Vagina (tissue), 2 donors: ENCODE measurements at regions not wholly inside any gene's neighbourhood (a gene's known extent, or its start where the extent isn't known, plus 50 kb on each side); places are given as distances from the start of the nearest gene placed in this dataset.

ENCODE experiments used
- DNase-seq, 2 donors: peaks; one replicate each; pipeline ENCODE4 v3.0.0-alpha.2; 2017; ENCODE audit errors: extremely low spot score in 2 of 2
- H3K27ac ChIP-seq: fragments of 200-600 bp; sonication (generic); one replicate; pipeline ENCODE4 v1.5.1; 2019
- H3K27me3 ChIP-seq: fragments of 200-600 bp; sonication (generic); one replicate; pipeline ENCODE4 v1.5.1; 2019
- H3K36me3 ChIP-seq, 2 donors: fragments of 200-600 bp; sonication (generic); one replicate each; pipeline ENCODE4 v1.5.1; 2017 to 2019
- H3K4me1 ChIP-seq: fragments of 200-600 bp; sonication (generic); one replicate; pipeline ENCODE4 v1.5.1; 2019
- H3K4me3 ChIP-seq, 2 donors: fragments of 200-600 bp; sonication (generic); 1 replicate in 1 of 2; 2 replicates in 1 of 2; pipeline ENCODE4 v1.5.1; 2016 to 2019
- H3K9me3 ChIP-seq: fragments of 200-600 bp; sonication (generic); one replicate; pipeline ENCODE4 v1.5.1; 2019
- POLR2A ChIP-seq, 2 donors: fragments of 450-650 bp; IDR thresholded peaks; one replicate each; pipeline ENCODE4 v1.6.1; 2017; ENCODE audit warnings: antibody characterized with exemption in 2 of 2, mild to moderate bottlenecking in 2 of 2, moderate library complexity in 2 of 2
- POLR2AphosphoS5 ChIP-seq, 2 donors: sonication (generic); formaldehyde crosslinking; IDR thresholded peaks; one replicate each; pipeline ENCODE4 v1.9.0; 2017; ENCODE audit warnings: antibody characterized with exemption in 2 of 2, mild to moderate bottlenecking in 2 of 2, low read depth in 1 of 2; ENCODE audit not compliant: insufficient read depth in 1 of 2
- intact Hi-C: fragments of 100-400 bp; cut with DNase I; formaldehyde crosslinking; loops from one replicate; pipeline ENCODE4 v1.15.1; 2023
- TF ChIP-seq, protein P1 (sequence below), 3 experiments: fragments of 450-650 bp in 2 of 3; fragments of 200-600 bp in 1 of 3; sonication (generic) in 1 of 3; IDR thresholded peaks; one replicate each; pipeline ENCODE4 v1.5.1; 2017 to 2019; ENCODE audit warnings: antibody characterized with exemption in 3 of 3, mild to moderate bottlenecking in 2 of 3, moderate library complexity in 2 of 3

DNA sequence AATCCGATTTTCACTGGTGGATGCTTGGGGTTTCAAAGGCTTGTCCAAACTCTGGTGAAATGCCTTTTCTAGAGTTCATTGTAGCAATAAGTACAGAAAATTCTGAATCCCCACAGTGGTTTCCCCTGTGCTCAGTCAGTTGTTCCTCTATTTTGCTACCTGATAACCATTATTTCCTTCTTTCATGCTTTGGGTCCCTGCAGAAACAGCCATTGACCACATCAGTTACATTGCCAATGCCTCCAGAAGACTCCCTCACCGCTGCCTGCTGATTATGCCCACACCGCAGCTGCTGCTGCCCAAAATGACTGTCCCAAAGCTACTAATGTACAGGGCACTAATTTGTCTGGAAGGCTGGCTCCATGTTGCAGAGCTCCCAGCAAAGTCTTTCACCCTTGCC, 517.3 kb downstream of the KLF12 start:
- TF ChIP-seq POLR2AphosphoS5 (IDR thresholded peaks at IDR 0.05; ENCODE audit: insufficient read depth in 1 of 2, low read depth in 1 of 2) (no peak), POLR2A (IDR thresholded peaks at IDR 0.05) (no peak)
- TF ChIP-seq, protein P1, sequence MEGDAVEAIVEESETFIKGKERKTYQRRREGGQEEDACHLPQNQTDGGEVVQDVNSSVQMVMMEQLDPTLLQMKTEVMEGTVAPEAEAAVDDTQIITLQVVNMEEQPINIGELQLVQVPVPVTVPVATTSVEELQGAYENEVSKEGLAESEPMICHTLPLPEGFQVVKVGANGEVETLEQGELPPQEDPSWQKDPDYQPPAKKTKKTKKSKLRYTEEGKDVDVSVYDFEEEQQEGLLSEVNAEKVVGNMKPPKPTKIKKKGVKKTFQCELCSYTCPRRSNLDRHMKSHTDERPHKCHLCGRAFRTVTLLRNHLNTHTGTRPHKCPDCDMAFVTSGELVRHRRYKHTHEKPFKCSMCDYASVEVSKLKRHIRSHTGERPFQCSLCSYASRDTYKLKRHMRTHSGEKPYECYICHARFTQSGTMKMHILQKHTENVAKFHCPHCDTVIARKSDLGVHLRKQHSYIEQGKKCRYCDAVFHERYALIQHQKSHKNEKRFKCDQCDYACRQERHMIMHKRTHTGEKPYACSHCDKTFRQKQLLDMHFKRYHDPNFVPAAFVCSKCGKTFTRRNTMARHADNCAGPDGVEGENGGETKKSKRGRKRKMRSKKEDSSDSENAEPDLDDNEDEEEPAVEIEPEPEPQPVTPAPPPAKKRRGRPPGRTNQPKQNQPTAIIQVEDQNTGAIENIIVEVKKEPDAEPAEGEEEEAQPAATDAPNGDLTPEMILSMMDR (IDR thresholded peaks at IDR 0.05) = no peak
- Histone ChIP-seq H3K9me3 (no peaks in the 10 kb centered on the region), H3K36me3 (no peaks in the 10 kb centered on the region), H3K4me3 (no peak overlapping the region), H3K27ac (no peak overlapping the region), H3K4me1 (no peaks in the 10 kb centered on the region), H3K27me3 (no peaks in the 10 kb centered on the region)
- intact Hi-C loops = no loop called here
- DNase-seq = no peak

DNA sequence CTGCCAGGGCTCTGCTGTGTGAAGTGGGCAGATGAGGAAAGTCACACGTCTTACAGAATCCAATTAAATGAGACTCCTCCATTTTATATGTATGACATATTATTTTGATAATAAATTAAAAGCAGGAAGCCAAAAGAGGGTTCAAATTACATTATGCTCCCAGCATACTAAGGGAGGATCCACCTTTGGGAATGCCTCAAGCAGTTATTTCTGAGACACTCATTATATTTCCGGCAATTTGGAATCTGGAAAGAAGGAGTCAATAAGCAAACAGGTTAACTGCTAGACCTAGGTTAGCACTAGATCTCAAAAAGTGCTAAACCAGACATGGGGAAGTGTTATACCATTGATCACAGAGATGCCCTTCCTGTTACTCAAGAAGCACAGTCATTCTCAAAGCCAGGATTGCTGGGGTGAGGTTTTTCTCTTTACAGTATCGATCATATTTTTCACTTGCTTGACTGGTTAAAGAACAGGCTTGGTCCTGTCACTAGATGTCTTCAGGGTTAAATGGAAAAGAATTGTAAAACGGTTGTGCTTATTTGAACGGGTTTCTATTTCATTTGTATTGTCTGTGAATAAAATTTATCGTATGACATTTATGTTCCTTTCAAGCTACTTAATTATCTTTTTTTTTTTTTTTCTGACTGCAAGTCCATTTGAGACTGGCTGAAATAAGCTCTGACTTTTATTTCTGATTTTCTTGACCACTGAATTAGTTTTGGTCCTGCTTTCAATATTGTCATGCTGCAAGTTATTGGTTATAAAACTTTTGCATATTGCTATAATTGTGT, 523.2 kb downstream of the KLF12 start:
- Histone ChIP-seq H3K4me3 (no peak overlapping the region), H3K4me1 (peaks cover 9% of the 10 kb centered on the region), H3K27ac (no peak overlapping the region), H3K9me3 (no peaks in the 10 kb centered on the region), H3K27me3 (no peaks in the 10 kb centered on the region), H3K36me3 (no peaks in the 10 kb centered on the region)
- TF ChIP-seq POLR2AphosphoS5 (IDR thresholded peaks at IDR 0.05; ENCODE audit: insufficient read depth in 1 of 2, low read depth in 1 of 2) (peak in 1 of 2 donors; percentile 46), POLR2A (IDR thresholded peaks at IDR 0.05) (no peak)
- TF ChIP-seq, protein P1 (IDR thresholded peaks at IDR 0.05) = no peak
- no peak for DNase-seq
- intact Hi-C loops = no loop called here

DNA sequence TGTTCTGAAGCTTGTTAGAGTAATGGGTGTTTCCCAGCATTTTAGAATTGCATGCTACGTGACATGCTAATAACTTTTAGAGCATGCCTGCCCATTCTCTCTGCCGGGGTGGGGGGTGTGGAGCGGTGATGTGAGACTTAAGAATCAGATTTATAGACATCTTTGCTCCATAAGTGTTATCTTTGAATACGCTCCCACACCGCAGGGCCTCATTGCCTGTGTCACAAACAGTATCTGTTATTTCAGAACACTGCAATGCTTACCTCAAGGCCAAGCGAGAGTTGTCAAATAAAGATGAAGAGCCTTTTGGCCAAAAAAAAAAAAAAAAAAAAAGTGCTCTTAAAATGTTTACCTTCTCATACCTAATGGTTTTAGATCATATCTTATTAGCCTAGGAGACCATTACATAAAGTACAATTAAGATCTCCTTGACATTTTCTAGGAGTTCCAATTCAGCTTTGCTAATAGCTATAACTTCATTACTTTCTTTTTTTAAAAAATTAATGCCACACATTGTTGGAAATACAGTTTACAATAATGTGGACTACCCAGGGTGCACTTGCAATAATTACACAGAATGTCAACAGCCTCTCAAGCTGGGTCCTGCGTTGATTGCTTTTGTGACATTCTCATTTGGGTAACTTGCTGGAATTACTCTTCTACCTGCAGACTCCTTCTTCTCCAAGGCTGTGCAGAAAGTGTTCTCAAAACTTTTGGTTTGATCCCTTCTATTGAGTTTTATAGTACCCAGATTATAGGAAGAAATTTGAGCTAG, 525.3 kb downstream of the KLF12 start:
- Histone ChIP-seq H3K27me3 (no peaks in the 10 kb centered on the region), H3K9me3 (no peaks in the 10 kb centered on the region), H3K36me3 (no peaks in the 10 kb centered on the region), H3K27ac (no peak overlapping the region), H3K4me3 (no peak overlapping the region), H3K4me1 (peaks cover 9% of the 10 kb centered on the region)
- no peak for DNase-seq
- no peak for TF ChIP-seq POLR2A (IDR thresholded peaks at IDR 0.05)
- peak in 1 of 2 donors; percentile 12 for TF ChIP-seq POLR2AphosphoS5 (IDR thresholded peaks at IDR 0.05; ENCODE audit: insufficient read depth in 1 of 2, low read depth in 1 of 2)
- intact Hi-C loops = no loop called here

DNA sequence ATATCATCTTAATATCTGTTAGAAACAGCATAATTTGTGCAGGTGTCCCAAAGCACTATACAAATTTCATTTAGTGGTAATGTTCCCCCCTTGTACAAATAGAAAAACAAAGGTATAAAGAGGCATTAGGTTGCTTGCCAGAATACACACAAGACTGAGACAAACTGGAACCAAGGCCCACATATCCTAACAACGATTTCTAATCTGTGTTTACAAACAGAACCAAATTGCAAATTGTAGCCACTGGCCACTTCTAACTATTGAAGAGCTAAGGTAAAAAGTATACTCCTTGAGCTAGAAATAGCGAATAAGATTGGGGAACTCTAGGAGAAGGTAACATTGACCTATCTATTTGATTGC, 526.1 kb downstream of the KLF12 start:
- no peaks in the 10 kb centered on the region for H3K36me3 ChIP-seq
- no peak overlapping the region for H3K4me3 ChIP-seq
- H3K27me3 ChIP-seq = no peaks in the 10 kb centered on the region
- intact Hi-C loops = no loop called here
- no peak for TF ChIP-seq POLR2AphosphoS5 (IDR thresholded peaks at IDR 0.05; ENCODE audit: insufficient read depth in 1 of 2, low read depth in 1 of 2)
- TF ChIP-seq, protein P1 (IDR thresholded peaks at IDR 0.05) = no peak
- TF ChIP-seq POLR2A (IDR thresholded peaks at IDR 0.05) = no peak
- peaks cover 9% of the 10 kb centered on the region for H3K4me1 ChIP-seq
- H3K27ac ChIP-seq = no peak overlapping the region
- DNase-seq = no peak
- H3K9me3 ChIP-seq = no peaks in the 10 kb centered on the region

DNA sequence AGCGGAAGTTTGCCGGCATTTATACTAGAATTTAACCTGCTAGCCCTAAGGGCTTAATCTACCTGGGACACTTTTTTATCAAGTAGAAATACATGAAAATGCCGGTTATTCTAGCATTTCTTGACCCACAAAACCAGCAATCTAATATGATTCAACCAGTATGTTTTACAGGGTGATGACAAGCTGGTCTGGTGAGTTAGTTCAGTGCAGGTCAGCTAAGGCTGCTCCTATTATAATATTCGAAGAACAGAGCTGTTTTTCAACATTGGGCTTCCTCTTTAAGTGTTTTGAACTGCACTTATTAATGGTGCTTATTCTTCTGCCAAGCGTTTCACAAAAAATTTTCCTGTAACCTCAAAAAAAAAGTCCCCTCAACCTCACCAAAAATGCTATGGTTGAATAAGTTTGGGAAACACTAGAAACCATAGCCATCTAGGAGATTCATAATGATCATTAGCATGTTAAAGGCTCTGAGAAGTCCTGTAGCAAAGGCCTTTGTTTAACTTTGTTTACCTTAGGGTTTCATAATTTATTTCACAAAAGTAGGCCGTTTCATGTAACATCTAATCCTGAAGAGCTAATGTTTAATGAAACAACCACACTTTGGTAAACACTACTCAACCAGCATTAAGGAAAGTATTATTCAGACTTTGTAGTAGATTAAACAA, 526.6 kb downstream of the KLF12 start:
- intact Hi-C loops = no loop called here
- Histone ChIP-seq H3K4me1 (peaks cover 9% of the 10 kb centered on the region), H3K4me3 (no peak overlapping the region), H3K36me3 (no peaks in the 10 kb centered on the region), H3K9me3 (no peaks in the 10 kb centered on the region), H3K27ac (no peak overlapping the region), H3K27me3 (no peaks in the 10 kb centered on the region)
- DNase-seq = no peak
- TF ChIP-seq POLR2AphosphoS5 (IDR thresholded peaks at IDR 0.05; ENCODE audit: insufficient read depth in 1 of 2, low read depth in 1 of 2) (peak in 1 of 2 donors; percentile 21), POLR2A (IDR thresholded peaks at IDR 0.05) (no peak)
